Tibial artery (tissue), 4 donors: ENCODE measurements at regions not wholly inside any gene's neighbourhood (a gene's known extent, or its start where the extent isn't known, plus 50 kb on each side); places are given as distances from the start of the nearest gene placed in this dataset.

Experiments used
- DNase-seq, 2 donors: peaks; one replicate each; pipeline ENCODE4 v3.0.0-alpha.2; 2019
- H3K27ac ChIP-seq, 2 donors: fragments of 200-600 bp; sonication (generic) in 1 of 2; 1 replicate in 1 of 2; 2 replicates in 1 of 2; pipeline ENCODE4 v1.5.1; 2018 to 2019; ENCODE audit warnings: mild to moderate bottlenecking in 1 of 2
- H3K27me3 ChIP-seq, 2 donors: fragments of 200-600 bp; sonication (generic) in 1 of 2; one replicate each; pipeline versions ENCODE4 v1.5.1 to v1.6.0; 2016 to 2019
- H3K36me3 ChIP-seq, 3 donors: fragments of 200-600 bp; sonication (generic) in 2 of 3; one replicate each; pipeline ENCODE4 v1.5.1; 2016 to 2019; ENCODE audit warnings: mild to moderate bottlenecking in 2 of 3
- H3K4me1 ChIP-seq, 4 donors: fragments of 200-600 bp; sonication (generic) in 2 of 4; 1 replicate in 3 of 4; 2 replicates in 1 of 4; pipeline ENCODE4 v1.5.1; 2016 to 2019
- H3K4me3 ChIP-seq, 2 donors: fragments of 200-600 bp; sonication (generic) in 1 of 2; 1 replicate in 1 of 2; 2 replicates in 1 of 2; pipeline ENCODE4 v1.5.1; 2018 to 2019; ENCODE audit warnings: mild to moderate bottlenecking in 2 of 2
- H3K9me3 ChIP-seq, 3 donors: fragments of 200-600 bp; sonication (generic) in 1 of 3; one replicate each; pipeline ENCODE4 v1.5.1; 2016 to 2019
- CTCF ChIP-seq, 2 experiments: fragments of 200-600 bp in 1 of 2; fragments of 450-650 bp in 1 of 2; IDR thresholded peaks; one replicate each; pipeline ENCODE4 v1.5.1; 2017 to 2019; ENCODE audit warnings: antibody characterized with exemption in 2 of 2, mild to moderate bottlenecking in 1 of 2, moderate library complexity in 1 of 2
- intact Hi-C: fragments of 100-400 bp; cut with DNase I; formaldehyde crosslinking; loops from one replicate; pipeline ENCODE4 v1.15.0; 2023; ENCODE audit warnings: low total_unique reads

GRCh38 chr5:6994097-6994496 lies 280.9 kb downstream of the TENT4A start:
- Histone ChIP-seq H3K36me3 (no peaks in the 10 kb centered on the region), H3K4me3 (no peak overlapping the region), H3K9me3 (no peaks in the 10 kb centered on the region), H3K27me3 (no peaks in the 10 kb centered on the region), H3K27ac (no peak overlapping the region), H3K4me1 (no peaks in the 10 kb centered on the region)
- intact Hi-C loops: no loop called here
- no peak for TF ChIP-seq CTCF (IDR thresholded peaks at IDR 0.05)
- no peak for DNase-seq

- DNase-seq: no peak
- intact Hi-C loops: no loop called here
- Histone ChIP-seq H3K4me3 (no peak overlapping the region), H3K27me3 (no peaks in the 10 kb centered on the region), H3K9me3 (no peaks in the 10 kb centered on the region), H3K4me1 (no peaks in the 10 kb centered on the region), H3K27ac (no peak overlapping the region), H3K36me3 (no peaks in the 10 kb centered on the region)
- no peak for TF ChIP-seq CTCF (IDR thresholded peaks at IDR 0.05)
These were observed 281.9 kb downstream of the TENT4A start for GRCh38 chr5:6995115-6995514.

GRCh38 chr5:7000310-7000709 lies 287.1 kb downstream of the TENT4A start:
- intact Hi-C loops: no loop called here
- DNase-seq: no peak
- Histone ChIP-seq H3K27ac (no peak overlapping the region), H3K4me1 (no peaks in the 10 kb centered on the region), H3K4me3 (no peak overlapping the region), H3K27me3 (no peaks in the 10 kb centered on the region), H3K36me3 (no peaks in the 10 kb centered on the region), H3K9me3 (no peaks in the 10 kb centered on the region)
- no peak for TF ChIP-seq CTCF (IDR thresholded peaks at IDR 0.05)

- TF ChIP-seq CTCF (IDR thresholded peaks at IDR 0.05): no peak
- no peak for DNase-seq
- Histone ChIP-seq H3K4me3 (no peak overlapping the region), H3K4me1 (no peaks in the 10 kb centered on the region), H3K9me3 (no peaks in the 10 kb centered on the region), H3K27ac (no peak overlapping the region), H3K27me3 (peaks cover 0 to 4% of the 10 kb centered on the region in 2 donors), H3K36me3 (no peaks in the 10 kb centered on the region)
- intact Hi-C loops: no loop called here
These were observed 297.4 kb downstream of the TENT4A start for GRCh38 chr5:7010591-7010990.

GRCh38 chr5:7012057-7012456 lies 298.8 kb downstream of the TENT4A start:
- DNase-seq: no peak
- Histone ChIP-seq H3K27ac (no peak overlapping the region), H3K9me3 (no peaks in the 10 kb centered on the region), H3K4me3 (no peak overlapping the region), H3K36me3 (no peaks in the 10 kb centered on the region), H3K4me1 (no peaks in the 10 kb centered on the region), H3K27me3 (peaks cover 0 to 4% of the 10 kb centered on the region in 2 donors)
- no peak for TF ChIP-seq CTCF (IDR thresholded peaks at IDR 0.05)
- intact Hi-C loops: no loop called here

GRCh38 chr5:7014611-7015010 lies 301.4 kb downstream of the TENT4A start:
- H3K27me3 ChIP-seq: no peaks in the 10 kb centered on the region
- TF ChIP-seq CTCF (IDR thresholded peaks at IDR 0.05): no peak
- DNase-seq: no peak
- H3K36me3 ChIP-seq: no peaks in the 10 kb centered on the region
- no peaks in the 10 kb centered on the region for H3K4me1 ChIP-seq
- peaks cover 0 to 3% (median 0%) of the 10 kb centered on the region in 3 donors for H3K9me3 ChIP-seq
- no peak overlapping the region for H3K4me3 ChIP-seq
- H3K27ac ChIP-seq: no peak overlapping the region
- intact Hi-C loops: no loop called here
